ENCODE measurements at regions not wholly inside any gene's neighbourhood (a gene's known extent, or its start where the extent isn't known, plus 50 kb on each side); places are given as distances from the start of the nearest gene placed in this dataset.
"Not testable (repeated sequence)": the region's sequence is repeated elsewhere in the genome, so short reads cannot be mapped to it uniquely, and the experiment has no call there.

DNA sequence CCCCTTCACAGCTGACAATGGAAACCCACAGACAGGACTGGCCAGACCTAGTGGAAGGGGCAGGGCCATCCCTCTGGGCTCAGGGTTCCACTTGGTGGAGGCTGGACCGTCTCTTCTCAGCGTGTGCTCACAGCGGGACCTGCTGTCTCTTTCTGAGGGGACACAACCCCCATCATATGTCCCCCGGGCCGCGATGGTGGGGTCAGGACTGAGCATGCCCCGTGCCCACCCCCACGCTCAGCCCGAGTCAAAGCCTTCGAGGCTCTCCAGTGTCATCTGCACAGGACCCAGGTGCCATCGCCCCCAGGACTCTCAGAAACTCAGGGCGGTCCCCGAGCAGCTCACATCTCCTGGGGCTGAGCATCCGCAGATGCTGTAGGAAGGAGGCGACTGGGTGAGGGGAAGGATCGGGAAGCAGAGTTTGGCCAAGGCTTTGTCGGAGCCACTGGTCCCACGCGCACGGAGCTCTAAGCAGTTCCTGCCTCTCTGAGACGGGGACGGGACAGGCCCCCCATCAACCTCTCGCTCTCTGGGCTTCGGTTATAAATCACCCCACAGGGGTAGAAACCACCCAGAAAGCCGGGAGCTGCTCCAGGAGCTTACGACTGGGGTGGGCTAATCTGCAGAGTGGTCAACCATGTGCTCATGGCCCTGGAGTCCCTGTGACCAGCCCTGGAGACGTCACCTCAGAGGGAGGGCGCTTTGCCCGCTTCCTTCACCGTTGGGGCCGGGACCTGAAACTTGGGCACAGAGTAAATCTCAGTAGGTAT, 183.4 kb upstream of the SULF2 start:
- Histone ChIP-seq H3K4me3 (no peak overlapping the region), H4K20me1 (no peaks in the 10 kb centered on the region), H3K9me3 (replicated peaks in 1 of 11) (no peaks in the 10 kb centered on the region), H3K9ac (no peak overlapping the region), H3K27ac (no peak overlapping the region), H3K27me3 (no peaks in the 10 kb centered on the region), H3K4me2 (no peak overlapping the region), H3K36me3 (no peaks in the 10 kb centered on the region), H3K4me1 (peaks cover 10 to 49% (median 27%) of the 10 kb centered on the region in 10 experiments; a peak in 19 of 20 replicates)
- TF ChIP-seq Cebpa-rat (IDR thresholded peaks at IDR 0.05): no peak

DNA sequence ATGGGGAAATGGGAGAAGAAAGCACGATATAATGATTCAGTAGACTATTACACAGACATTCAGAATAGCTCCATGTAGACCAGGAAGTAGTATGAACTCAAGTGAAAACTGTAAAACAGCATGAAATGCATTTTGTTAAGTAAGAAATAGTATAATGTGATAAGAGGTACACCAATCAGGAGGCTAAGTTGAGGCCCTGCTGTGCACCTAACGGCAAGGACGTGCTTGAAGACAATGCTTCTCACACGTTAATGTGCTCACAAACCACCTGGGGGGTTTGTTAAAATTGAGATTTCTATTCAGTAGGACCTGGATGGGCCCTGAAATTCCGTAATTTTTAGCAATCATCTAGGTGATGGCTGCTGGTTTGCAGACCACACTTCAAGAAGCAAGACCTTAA, 178.9 kb upstream of the SULF2 start:
- Histone ChIP-seq H3K27ac (no peak overlapping the region), H4K20me1 (no peaks in the 10 kb centered on the region), H3K4me1 (peaks cover 7 to 13% (median 10%) of the 10 kb centered on the region in 10 experiments; a peak in 19 of 20 replicates), H3K9ac (no peak overlapping the region), H3K36me3 (no peaks in the 10 kb centered on the region), H3K4me2 (no peak overlapping the region), H3K4me3 (no peak overlapping the region), H3K27me3 (no peaks in the 10 kb centered on the region), H3K9me3 (replicated peaks in 1 of 11) (no peaks in the 10 kb centered on the region)
- no peak for TF ChIP-seq Cebpa-rat (IDR thresholded peaks at IDR 0.05)

DNA sequence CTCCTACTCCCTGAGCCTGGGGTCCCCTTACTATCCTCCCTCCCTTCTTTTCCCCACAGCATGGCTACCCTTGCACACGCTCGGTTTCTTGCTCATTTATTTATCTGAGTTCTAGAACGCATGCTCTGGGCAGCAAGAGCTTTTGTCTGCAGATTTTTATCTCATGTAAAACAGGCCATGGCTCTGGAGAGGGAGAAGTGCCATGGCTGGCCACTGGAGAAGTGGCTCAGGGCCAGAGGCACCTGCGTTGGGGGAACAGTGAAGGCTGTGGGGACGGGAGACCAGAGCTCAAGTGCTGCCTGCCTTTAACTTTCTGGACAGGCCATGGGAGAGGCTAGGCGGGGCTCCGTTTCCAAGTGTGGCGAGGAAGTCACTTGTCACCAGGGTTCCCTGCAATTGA, 177.7 kb upstream of the SULF2 start:
- no peak overlapping the region for H3K27ac ChIP-seq
- H3K36me3 ChIP-seq: no peaks in the 10 kb centered on the region
- H3K4me1 ChIP-seq: peaks cover 10 to 20% (median 16%) of the 10 kb centered on the region in 10 experiments
- H3K4me2 ChIP-seq: no peak overlapping the region
- TF ChIP-seq Cebpa-rat (IDR thresholded peaks at IDR 0.05): no peak
- no peaks in the 10 kb centered on the region for H3K9me3 ChIP-seq (replicated peaks in 1 of 11)
- no peaks in the 10 kb centered on the region for H4K20me1 ChIP-seq
- H3K9ac ChIP-seq: no peak overlapping the region
- 0 out of 22 replicates have a peak, but pooled peaks cover 0 to 3% (median 0%) of the 10 kb centered on the region in 11 experiments for H3K27me3 ChIP-seq
- H3K4me3 ChIP-seq: no peak overlapping the region

DNA sequence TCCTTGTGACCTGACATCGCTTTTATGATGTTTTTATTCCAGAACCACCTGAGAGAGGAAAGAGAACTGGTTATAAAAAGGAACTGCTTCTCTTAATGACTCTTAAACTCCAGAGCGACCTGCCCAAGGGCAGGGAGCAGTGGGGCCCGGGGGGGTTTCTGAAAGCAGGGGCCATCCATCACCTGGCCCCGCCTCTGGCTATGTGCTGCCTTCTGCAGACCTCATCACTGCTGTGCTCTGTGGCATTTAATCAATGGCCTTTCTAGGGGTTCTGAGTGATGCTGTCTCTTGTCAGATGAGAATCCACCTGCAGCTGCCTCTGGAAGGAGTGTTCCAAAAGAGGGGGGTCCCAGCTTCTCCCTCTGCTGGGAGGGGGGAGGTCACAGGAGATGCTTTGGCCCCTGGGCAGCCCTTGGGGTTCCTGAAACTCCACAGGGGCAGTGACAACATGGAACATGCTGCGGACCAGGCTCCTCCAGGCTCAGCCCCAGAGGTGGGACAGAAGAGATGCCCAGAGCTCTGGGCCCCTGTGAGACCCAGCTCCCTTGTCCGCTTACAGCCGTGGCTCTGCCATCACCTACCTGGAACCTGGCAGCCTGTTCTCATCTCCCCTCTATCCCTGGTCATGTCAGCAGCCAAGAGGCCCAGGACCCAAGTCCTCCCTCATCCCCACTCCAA, 177.1 kb upstream of the SULF2 start:
- H4K20me1 ChIP-seq: no peaks in the 10 kb centered on the region
- no peaks in the 10 kb centered on the region for H3K9me3 ChIP-seq (replicated peaks in 1 of 11)
- no peak for TF ChIP-seq Cebpa-rat (IDR thresholded peaks at IDR 0.05)
- H3K27ac ChIP-seq: no peak overlapping the region
- H3K4me1 ChIP-seq: peaks cover 16 to 26% (median 22%) of the 10 kb centered on the region in 10 experiments
- no peak overlapping the region for H3K4me2 ChIP-seq
- 0 out of 22 replicates have a peak, but pooled peaks cover 0 to 3% (median 0%) of the 10 kb centered on the region in 11 experiments for H3K27me3 ChIP-seq
- H3K9ac ChIP-seq: no peak overlapping the region
- H3K4me3 ChIP-seq: no peak overlapping the region
- no peaks in the 10 kb centered on the region for H3K36me3 ChIP-seq

DNA sequence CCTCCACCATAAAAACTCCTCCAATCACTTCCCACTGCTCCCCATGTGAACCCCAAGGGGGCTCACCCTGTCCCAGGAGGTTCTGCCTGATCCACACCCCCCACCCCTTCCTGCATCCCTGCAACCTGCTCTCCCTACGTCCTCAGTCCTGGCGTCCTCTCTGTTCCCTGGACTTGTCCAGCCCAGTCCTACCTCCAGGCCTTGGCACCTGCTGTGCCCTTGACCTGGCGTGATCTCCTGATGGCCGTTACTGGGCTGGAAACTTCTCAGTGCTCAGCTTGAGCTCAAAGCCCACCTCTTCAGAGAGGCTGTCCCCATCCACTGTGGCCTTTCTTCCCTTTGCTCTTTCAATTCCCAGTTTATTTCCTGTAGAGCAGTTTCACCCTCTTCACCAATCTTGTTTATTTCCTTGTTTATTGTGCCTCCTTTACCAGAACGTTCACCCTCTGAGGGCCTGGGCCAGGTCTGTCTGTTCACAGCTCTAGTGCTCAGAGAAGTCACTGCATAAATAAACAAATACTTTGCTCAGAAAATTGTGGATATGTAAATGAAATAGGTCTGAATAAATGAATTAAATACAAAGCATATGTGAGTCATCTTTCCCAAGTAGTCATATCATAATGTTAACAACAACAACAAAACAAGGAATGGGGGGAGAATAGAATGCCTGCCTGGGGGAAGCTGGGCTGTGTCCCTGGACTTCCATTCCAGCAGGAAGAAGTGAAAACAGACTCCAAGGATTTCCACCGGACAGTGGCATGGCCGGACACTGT, 175.7 kb upstream of the SULF2 start:
- H3K4me3 ChIP-seq: no peak overlapping the region
- peak overlapping the region; percentile 19 to 69 (median 42); a peak in 15 of 22 replicates for H3K4me2 ChIP-seq
- no peak overlapping the region for H3K9ac ChIP-seq
- no peaks in the 10 kb centered on the region for H3K36me3 ChIP-seq
- no peaks in the 10 kb centered on the region for H3K9me3 ChIP-seq (replicated peaks in 1 of 11)
- no peaks in the 10 kb centered on the region for H4K20me1 ChIP-seq
- no peak for TF ChIP-seq Cebpa-rat (IDR thresholded peaks at IDR 0.05)
- H3K4me1 ChIP-seq: peaks cover 30 to 41% (median 37%) of the 10 kb centered on the region in 10 experiments
- no peak overlapping the region for H3K27ac ChIP-seq
- 0 out of 22 replicates have a peak, but pooled peaks cover 0 to 3% (median 0%) of the 10 kb centered on the region in 11 experiments for H3K27me3 ChIP-seq

DNA sequence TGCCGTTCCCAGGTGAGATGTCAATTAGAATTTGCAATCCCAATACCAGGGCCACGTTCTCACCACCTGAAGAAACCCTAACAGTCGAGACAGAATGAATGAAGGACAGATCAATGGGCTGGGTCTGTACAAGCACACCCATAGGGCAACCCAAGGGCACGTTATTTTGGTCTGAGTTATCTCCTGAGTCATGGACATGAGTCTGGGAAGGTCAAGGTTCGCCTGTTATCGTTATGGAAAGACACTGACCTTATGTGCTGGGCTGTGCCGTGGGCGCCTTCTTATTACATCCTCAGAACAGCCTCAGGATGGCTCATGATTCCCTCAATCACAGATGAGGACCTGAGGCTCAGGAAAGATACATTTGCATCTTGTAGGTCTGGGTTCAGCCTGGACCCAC, 175.0 kb upstream of the SULF2 start:
- Histone ChIP-seq H3K4me2 (peak overlapping the region; percentile 19 to 69 (median 42); a peak in 14 of 22 replicates), H3K36me3 (no peaks in the 10 kb centered on the region), H3K27me3 (0 out of 22 replicates have a peak, but pooled peaks cover 0 to 3% (median 0%) of the 10 kb centered on the region in 11 experiments), H3K27ac (no peak overlapping the region), H4K20me1 (no peaks in the 10 kb centered on the region), H3K9ac (no peak overlapping the region), H3K4me1 (peaks cover 33 to 47% (median 42%) of the 10 kb centered on the region in 10 experiments), H3K4me3 (no peak overlapping the region), H3K9me3 (replicated peaks in 1 of 11) (no peaks in the 10 kb centered on the region)
- no peak for TF ChIP-seq Cebpa-rat (IDR thresholded peaks at IDR 0.05)

DNA sequence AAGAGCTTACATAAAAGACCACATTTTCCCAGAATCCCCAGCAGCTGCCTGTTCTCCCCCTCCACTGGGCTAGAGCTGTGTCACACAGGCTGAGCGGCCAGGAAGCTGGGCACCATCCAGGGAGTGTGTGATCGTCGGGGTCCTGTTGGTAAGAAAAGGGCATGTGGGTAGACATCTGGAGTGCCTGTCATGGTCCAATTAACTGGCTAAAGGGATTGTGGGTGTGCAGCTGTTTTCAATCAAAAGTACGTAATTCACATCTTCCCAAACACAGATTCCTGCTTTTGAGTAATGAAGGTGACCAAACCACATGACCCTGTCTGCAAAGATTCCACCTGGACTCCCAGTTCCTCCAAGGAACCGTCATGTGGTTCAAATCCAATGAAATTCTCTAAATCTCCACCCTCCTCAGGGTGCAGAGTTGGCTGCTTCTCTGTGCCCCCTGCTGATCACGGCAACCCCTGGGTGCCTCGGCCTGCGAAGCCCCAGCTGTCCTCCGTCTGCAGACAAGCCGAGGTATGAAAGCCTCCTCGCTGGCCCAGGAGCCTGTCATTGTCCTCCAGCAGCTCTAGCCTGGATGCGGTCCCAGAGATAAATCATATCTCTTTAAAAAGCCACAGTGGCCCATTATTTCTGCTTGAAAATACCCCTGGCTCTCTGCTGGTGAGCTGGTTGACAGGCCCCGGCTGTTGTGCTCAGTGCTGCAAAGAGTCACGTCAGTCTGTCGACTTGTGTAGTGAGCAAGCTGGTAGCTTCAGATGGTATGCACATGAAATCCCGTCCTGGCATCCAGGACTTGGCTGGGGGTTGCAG, 172.9 kb upstream of the SULF2 start:
- H3K27ac ChIP-seq: peak overlapping the region in 8 of 11 experiments; percentile 14 to 78 (median 64); a peak in 13 of 22 replicates
- not testable (repeated sequence) for H3K27me3 ChIP-seq; H4K20me1 ChIP-seq; H3K36me3 ChIP-seq; H3K4me3 ChIP-seq; H3K9me3 ChIP-seq (replicated peaks in 1 of 11)
- peaks cover 34 to 55% (median 49%) of the 10 kb centered on the region in 10 experiments for H3K4me1 ChIP-seq
- H3K4me2 ChIP-seq: peak overlapping the region; percentile 62 to 97 (median 91)
- peak overlapping the region in 4 of 11 experiments; percentile 35 to 57 (median 49); a peak in 5 of 22 replicates for H3K9ac ChIP-seq

DNA sequence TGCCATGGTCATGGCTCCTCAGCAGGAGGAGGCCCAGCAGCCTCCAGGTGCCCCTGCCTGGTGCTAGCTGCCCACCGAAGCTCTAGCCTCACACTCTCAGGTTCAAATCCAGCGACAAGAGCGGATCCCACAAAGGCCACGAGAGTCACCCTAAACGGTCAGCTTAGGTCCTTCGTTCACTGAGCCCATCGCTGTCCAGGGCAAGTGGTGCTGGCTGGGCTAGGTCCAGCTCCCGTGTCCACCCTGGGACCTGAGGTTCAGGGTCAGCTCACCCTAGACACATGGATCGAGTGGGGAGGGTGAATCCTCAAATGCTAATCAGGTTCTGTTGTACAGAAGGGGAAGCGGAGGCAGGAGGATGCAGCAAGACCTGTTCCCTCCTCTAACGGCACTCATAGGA, 171.9 kb upstream of the SULF2 start:
- Histone ChIP-seq H3K27me3 (0 out of 22 replicates have a peak, but pooled peaks cover 0 to 3% (median 0%) of the 10 kb centered on the region in 11 experiments), H3K36me3 (no peaks in the 10 kb centered on the region), H3K4me2 (peak overlapping the region; percentile 62 to 97 (median 91)), H3K9ac (peak overlapping the region in 3 of 11 experiments; percentile 35 to 51 (median 49); a peak in 2 of 22 replicates), H3K9me3 (replicated peaks in 1 of 11) (no peaks in the 10 kb centered on the region), H3K27ac (peak overlapping the region in 7 of 11 experiments; percentile 24 to 78 (median 70); a peak in 13 of 22 replicates), H3K4me3 (peak overlapping the region in 1 of 10 experiments; percentile 11; a peak in 3 of 20 replicates), H4K20me1 (no peaks in the 10 kb centered on the region), H3K4me1 (peaks cover 39 to 65% (median 59%) of the 10 kb centered on the region in 10 experiments)
- TF ChIP-seq Cebpa-rat (IDR thresholded peaks at IDR 0.05): no peak

All from BLaER1 treated with 17β-estradiol and CSF1 and Interleukin-3, amounts not matched to agents 10 nM and 100 nM (cell line).